HepG2 (cell line): ENCODE measurements at regions not wholly inside any gene's neighbourhood (a gene's known extent, or its start where the extent isn't known, plus 50 kb on each side); places are given as distances from the start of the nearest gene placed in this dataset.

Experiments used
- CENPX ChIP-seq: sonication (generic); formaldehyde crosslinking; IDR thresholded peaks from 2 replicates; pipeline ENCODE4 v1.9.0; 2021; ENCODE audit warnings: mild to moderate bottlenecking, missing genetic modification reagents, moderate library complexity
- CREB1 ChIP-seq, 2 experiments: fragments of 450-650 bp in 1 of 2; IDR thresholded peaks; 2 replicates each; pipeline ENCODE4 v1.6.1; 2016 to 2017; ENCODE audit warnings: control low read depth in 1 of 2, mild to moderate bottlenecking in 1 of 2, missing compliant biosample characterization in 1 of 2, missing genetic modification characterization in 1 of 2
- HNRNPH1 ChIP-seq: fragments of 200-400 bp; formaldehyde crosslinking; optimal IDR thresholded peaks from 2 replicates; pipeline ENCODE3; 2017; ENCODE audit warnings: mild to moderate bottlenecking, low read depth, low read length
- JARID2 ChIP-seq: sonication (generic); formaldehyde crosslinking; IDR thresholded peaks from 2 replicates; pipeline ENCODE4 v1.8.1; 2023; ENCODE audit warnings: missing genetic modification reagents, inconsistent platforms; ENCODE audit not compliant: insufficient replicate concordance
- MYNN ChIP-seq: sonication (generic); formaldehyde crosslinking; IDR thresholded peaks from 2 replicates; pipeline ENCODE4 v1.4.0; 2020; ENCODE audit warnings: mild to moderate bottlenecking, low read depth, missing genetic modification reagents
- TBX3 ChIP-seq: fragments of 450-650 bp; IDR thresholded peaks from 2 replicates; pipeline ENCODE4 v1.6.1; 2017; ENCODE audit warnings: antibody characterized with exemption, mild to moderate bottlenecking, inconsistent platforms, borderline replicate concordance
- TMF1 ChIP-seq: sonication (generic); formaldehyde crosslinking; IDR thresholded peaks from 2 replicates; pipeline ENCODE4 v1.8.1; 2022; ENCODE audit warnings: low read depth, missing genetic modification reagents
- TOE1 ChIP-seq: sonication (generic); formaldehyde crosslinking; IDR thresholded peaks from 2 replicates; pipeline ENCODE4 v1.4.0; 2020; ENCODE audit warnings: mild to moderate bottlenecking, missing genetic modification reagents
- TRIM24 ChIP-seq: sonication (generic); formaldehyde crosslinking; IDR thresholded peaks from 2 replicates; pipeline ENCODE4 v1.8.0; 2022; ENCODE audit warnings: mild to moderate bottlenecking, missing genetic modification reagents
- U2AF1 ChIP-seq: fragments of 200-400 bp; formaldehyde crosslinking; optimal IDR thresholded peaks from 2 replicates; pipeline ENCODE3; 2017; ENCODE audit warnings: mild to moderate bottlenecking, low read depth, low read length
- ZNF558 ChIP-seq: sonication (generic); formaldehyde crosslinking; IDR thresholded peaks from 2 replicates; pipeline ENCODE4 v1.9.0; 2022; ENCODE audit warnings: mild to moderate bottlenecking, missing genetic modification reagents, borderline replicate concordance
- ZNF850 ChIP-seq: sonication (generic); formaldehyde crosslinking; conservative IDR thresholded peaks from 2 replicates; pipeline ENCODE4 v1.9.0; 2021; ENCODE audit warnings: mild to moderate bottlenecking, missing genetic modification reagents
- ZNF891 ChIP-seq: sonication (generic); formaldehyde crosslinking; IDR thresholded peaks from 2 replicates; pipeline ENCODE4 v1.5.0; 2020; ENCODE audit warnings: mild to moderate bottlenecking, missing genetic modification reagents
- ZSCAN30 ChIP-seq: sonication (generic); formaldehyde crosslinking; IDR thresholded peaks from 2 replicates; pipeline ENCODE4 v1.5.0; 2020; ENCODE audit warnings: mild to moderate bottlenecking, missing genetic modification reagents
- TF ChIP-seq, protein P1 (sequence below): IDR thresholded peaks from 2 replicates; pipeline ENCODE4 v1.6.1; 2016
- TF ChIP-seq, protein P2 (sequence below): sonication (generic); formaldehyde crosslinking; IDR thresholded peaks from 2 replicates; pipeline ENCODE4 v1.5.1; 2020; ENCODE audit warnings: mild to moderate bottlenecking, missing genetic modification reagents, moderate library complexity
- TF ChIP-seq, protein P3 (sequence below): sonication (generic); formaldehyde crosslinking; IDR thresholded peaks from 2 replicates; pipeline ENCODE4 v1.8.1; 2023; ENCODE audit warnings: mild to moderate bottlenecking, moderate library complexity, missing genetic modification reagents
- TF ChIP-seq, protein P4 (sequence below): sonication (generic); formaldehyde crosslinking; conservative IDR thresholded peaks from 2 replicates; pipeline ENCODE4 v1.8.1; 2023; ENCODE audit warnings: missing genetic modification reagents
- TF ChIP-seq, protein P5 (sequence below): sonication (generic); formaldehyde crosslinking; IDR thresholded peaks from 2 replicates; pipeline ENCODE4 v1.9.0; 2021; ENCODE audit warnings: missing genetic modification reagents, mild to moderate bottlenecking, borderline replicate concordance

DNA sequence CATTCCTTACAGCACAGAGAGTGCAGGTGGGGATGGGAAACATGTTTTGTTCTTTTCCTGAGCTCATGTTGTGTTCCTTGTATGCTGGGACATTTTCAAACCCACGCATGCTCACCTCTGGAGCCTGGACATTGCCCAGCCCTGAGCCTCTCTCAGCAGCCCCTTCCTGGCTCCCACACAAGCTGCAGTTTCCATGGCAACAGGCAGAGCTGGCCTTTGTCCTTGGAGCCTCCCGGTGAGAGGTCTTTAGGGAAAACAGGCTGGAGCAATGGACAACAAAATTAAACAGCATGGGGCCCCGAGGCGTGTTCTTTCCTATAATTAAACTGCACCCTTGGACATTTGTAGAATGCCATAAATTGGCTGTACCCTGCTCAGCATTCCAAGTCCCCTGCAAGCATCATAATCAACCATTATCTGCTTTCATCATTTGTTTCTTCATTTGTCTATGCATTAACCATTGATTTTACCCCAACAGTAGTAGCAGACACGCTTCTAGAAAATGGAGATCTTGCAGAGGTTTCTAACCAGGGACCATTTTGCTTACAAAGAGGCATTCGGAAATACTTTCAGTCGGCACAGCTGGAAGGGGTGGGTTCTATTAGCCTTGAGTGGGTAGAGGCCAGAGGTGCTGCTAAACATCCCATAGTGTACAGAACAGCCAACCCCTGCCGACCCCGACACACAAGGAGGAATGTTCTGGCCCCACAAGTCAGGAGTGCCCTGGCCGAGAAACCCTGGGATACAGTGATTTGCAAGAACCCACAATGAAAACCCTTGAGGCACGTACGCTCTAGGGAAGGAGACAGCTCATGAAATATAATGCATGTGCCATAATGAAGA is 133.4 kb upstream of the PEG3 start (continued):
- TF ChIP-seq, protein P1, sequence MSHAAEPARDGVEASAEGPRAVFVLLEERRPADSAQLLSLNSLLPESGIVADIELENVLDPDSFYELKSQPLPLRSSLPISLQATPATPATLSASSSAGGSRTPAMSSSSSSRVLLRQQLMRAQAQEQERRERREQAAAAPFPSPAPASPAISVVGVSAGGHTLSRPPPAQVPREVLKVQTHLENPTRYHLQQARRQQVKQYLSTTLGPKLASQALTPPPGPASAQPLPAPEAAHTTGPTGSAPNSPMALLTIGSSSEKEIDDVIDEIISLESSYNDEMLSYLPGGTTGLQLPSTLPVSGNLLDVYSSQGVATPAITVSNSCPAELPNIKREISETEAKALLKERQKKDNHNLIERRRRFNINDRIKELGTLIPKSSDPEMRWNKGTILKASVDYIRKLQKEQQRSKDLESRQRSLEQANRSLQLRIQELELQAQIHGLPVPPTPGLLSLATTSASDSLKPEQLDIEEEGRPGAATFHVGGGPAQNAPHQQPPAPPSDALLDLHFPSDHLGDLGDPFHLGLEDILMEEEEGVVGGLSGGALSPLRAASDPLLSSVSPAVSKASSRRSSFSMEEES (CRISPR knock-in tag): no peak
- TF ChIP-seq ZNF891 (CRISPR knock-in tag) (no peak), CREB1 (IDR thresholded peaks at IDR 0.05) (no peak), CREB1 (CRISPR knock-in tag; IDR thresholded peaks at IDR 0.05) (no peak), TOE1 (no peak), ZNF850 (CRISPR knock-in tag) (no peak), JARID2 (CRISPR knock-in tag) (no peak), TRIM24 (CRISPR knock-in tag) (no peak), ZNF558 (CRISPR knock-in tag) (no peak), CENPX (CRISPR knock-in tag) (no peak), MYNN (CRISPR knock-in tag) (no peak), TMF1 (CRISPR knock-in tag) (no peak), HNRNPH1 (no peak), TBX3 (no peak), U2AF1 (no peak), ZSCAN30 (CRISPR knock-in tag) (no peak)
- TF ChIP-seq, protein P2, sequence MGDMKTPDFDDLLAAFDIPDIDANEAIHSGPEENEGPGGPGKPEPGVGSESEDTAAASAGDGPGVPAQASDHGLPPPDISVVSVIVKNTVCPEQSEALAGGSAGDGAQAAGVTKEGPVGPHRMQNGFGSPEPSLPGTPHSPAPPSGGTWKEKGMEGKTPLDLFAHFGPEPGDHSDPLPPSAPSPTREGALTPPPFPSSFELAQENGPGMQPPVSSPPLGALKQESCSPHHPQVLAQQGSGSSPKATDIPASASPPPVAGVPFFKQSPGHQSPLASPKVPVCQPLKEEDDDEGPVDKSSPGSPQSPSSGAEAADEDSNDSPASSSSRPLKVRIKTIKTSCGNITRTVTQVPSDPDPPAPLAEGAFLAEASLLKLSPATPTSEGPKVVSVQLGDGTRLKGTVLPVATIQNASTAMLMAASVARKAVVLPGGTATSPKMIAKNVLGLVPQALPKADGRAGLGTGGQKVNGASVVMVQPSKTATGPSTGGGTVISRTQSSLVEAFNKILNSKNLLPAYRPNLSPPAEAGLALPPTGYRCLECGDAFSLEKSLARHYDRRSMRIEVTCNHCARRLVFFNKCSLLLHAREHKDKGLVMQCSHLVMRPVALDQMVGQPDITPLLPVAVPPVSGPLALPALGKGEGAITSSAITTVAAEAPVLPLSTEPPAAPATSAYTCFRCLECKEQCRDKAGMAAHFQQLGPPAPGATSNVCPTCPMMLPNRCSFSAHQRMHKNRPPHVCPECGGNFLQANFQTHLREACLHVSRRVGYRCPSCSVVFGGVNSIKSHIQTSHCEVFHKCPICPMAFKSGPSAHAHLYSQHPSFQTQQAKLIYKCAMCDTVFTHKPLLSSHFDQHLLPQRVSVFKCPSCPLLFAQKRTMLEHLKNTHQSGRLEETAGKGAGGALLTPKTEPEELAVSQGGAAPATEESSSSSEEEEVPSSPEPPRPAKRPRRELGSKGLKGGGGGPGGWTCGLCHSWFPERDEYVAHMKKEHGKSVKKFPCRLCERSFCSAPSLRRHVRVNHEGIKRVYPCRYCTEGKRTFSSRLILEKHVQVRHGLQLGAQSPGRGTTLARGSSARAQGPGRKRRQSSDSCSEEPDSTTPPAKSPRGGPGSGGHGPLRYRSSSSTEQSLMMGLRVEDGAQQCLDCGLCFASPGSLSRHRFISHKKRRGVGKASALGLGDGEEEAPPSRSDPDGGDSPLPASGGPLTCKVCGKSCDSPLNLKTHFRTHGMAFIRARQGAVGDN (CRISPR knock-in tag): peak; percentile 83
- TF ChIP-seq, protein P3, sequence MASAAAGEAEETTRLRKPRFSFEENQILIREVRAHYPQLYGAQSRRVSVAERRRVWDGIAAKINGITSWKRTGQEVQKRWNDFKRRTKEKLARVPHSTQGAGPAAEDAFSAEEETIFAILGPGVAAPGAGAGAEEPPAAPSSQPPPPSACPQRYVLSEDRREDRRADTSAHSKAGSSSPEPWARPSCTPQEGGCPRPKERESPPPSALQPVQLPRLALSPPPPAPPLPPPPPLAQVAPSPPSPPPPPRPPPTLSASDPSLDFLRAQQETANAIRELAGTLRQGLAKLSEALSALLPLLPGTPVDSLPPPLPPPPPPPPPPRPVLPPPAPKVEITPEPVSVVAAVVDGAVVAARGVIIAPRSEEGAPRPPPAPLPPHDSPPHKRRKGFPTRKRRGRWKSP (CRISPR knock-in tag): no peak
- TF ChIP-seq, protein P4, sequence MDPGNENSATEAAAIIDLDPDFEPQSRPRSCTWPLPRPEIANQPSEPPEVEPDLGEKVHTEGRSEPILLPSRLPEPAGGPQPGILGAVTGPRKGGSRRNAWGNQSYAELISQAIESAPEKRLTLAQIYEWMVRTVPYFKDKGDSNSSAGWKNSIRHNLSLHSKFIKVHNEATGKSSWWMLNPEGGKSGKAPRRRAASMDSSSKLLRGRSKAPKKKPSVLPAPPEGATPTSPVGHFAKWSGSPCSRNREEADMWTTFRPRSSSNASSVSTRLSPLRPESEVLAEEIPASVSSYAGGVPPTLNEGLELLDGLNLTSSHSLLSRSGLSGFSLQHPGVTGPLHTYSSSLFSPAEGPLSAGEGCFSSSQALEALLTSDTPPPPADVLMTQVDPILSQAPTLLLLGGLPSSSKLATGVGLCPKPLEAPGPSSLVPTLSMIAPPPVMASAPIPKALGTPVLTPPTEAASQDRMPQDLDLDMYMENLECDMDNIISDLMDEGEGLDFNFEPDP (CRISPR knock-in tag): no peak
- TF ChIP-seq, protein P5, sequence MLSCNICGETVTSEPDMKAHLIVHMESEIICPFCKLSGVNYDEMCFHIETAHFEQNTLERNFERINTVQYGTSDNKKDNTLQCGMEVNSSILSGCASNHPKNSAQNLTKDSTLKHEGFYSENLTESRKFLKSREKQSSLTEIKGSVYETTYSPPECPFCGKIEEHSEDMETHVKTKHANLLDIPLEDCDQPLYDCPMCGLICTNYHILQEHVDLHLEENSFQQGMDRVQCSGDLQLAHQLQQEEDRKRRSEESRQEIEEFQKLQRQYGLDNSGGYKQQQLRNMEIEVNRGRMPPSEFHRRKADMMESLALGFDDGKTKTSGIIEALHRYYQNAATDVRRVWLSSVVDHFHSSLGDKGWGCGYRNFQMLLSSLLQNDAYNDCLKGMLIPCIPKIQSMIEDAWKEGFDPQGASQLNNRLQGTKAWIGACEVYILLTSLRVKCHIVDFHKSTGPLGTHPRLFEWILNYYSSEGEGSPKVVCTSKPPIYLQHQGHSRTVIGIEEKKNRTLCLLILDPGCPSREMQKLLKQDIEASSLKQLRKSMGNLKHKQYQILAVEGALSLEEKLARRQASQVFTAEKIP (CRISPR knock-in tag): no peak
